ENCODE measurements at regions not wholly inside any gene's neighbourhood (a gene's known extent, or its start where the extent isn't known, plus 50 kb on each side); places are given as distances from the start of the nearest gene placed in this dataset.

- H3K27ac ChIP-seq = no peak overlapping the region
- 41 to 58% methylated on average over 8 of the region's 8 CpGs for WGBS, 2 donors
- ATAC-seq (no peak), DNase-seq (no peak)
- no peaks in the 10 kb centered on the region for H3K4me1 ChIP-seq
- no peaks in the 10 kb centered on the region for H3K9me3 ChIP-seq
- TF ChIP-seq POLR2A (IDR thresholded peaks at IDR 0.05) = no peak
- TF ChIP-seq CTCF (IDR thresholded peaks at IDR 0.05) = no peak
- H3K4me3 ChIP-seq = no peak overlapping the region
- no peaks in the 10 kb centered on the region for H3K36me3 ChIP-seq (replicated peaks in 1 of 2; ENCODE audit: insufficient read depth in 1 of 2, low read depth in 2 of 2)
- no peaks in the 10 kb centered on the region for H3K27me3 ChIP-seq
- intact Hi-C loops (cut with DNase I) = no loop called here
Measured at GRCh38 chr1:18015719-18016118, 91.9 kb upstream of the IGSF21 start.

GRCh38 chr1:18018366-18018765 is 89.2 kb upstream of the IGSF21 start:
- H3K36me3 ChIP-seq (replicated peaks in 1 of 2; ENCODE audit: insufficient read depth in 1 of 2, low read depth in 2 of 2) = no peaks in the 10 kb centered on the region
- ATAC-seq (no peak), DNase-seq (no peak)
- H3K9me3 ChIP-seq = no peaks in the 10 kb centered on the region
- no peaks in the 10 kb centered on the region for H3K27me3 ChIP-seq
- TF ChIP-seq POLR2A (IDR thresholded peaks at IDR 0.05) = no peak
- no peak for TF ChIP-seq CTCF (IDR thresholded peaks at IDR 0.05)
- no peaks in the 10 kb centered on the region for H3K4me1 ChIP-seq
- H3K4me3 ChIP-seq = no peak overlapping the region
- 46 to 52% methylated on average over 5 of the region's 5 CpGs for WGBS, 2 donors
- no peak overlapping the region for H3K27ac ChIP-seq
- intact Hi-C loops (cut with DNase I) = no loop called here

- Histone ChIP-seq H3K9me3 (no peaks in the 10 kb centered on the region), H3K27ac (no peak overlapping the region), H3K36me3 (replicated peaks in 1 of 2; ENCODE audit: insufficient read depth in 1 of 2, low read depth in 2 of 2) (no peaks in the 10 kb centered on the region), H3K4me3 (no peak overlapping the region), H3K27me3 (no peaks in the 10 kb centered on the region), H3K4me1 (no peaks in the 10 kb centered on the region)
- no peak for TF ChIP-seq POLR2A (IDR thresholded peaks at IDR 0.05)
- no peak for TF ChIP-seq CTCF (IDR thresholded peaks at IDR 0.05)
- WGBS, 2 donors = 24 to 31% methylated on average over 7 of the region's 7 CpGs
- intact Hi-C loops (cut with DNase I) = no loop called here
- no peak for DNase-seq
- ATAC-seq = no peak
Measured at GRCh38 chr1:18020021-18020817, 87.4 kb upstream of the IGSF21 start.

GRCh38 chr1:18021242-18021641 is 86.4 kb upstream of the IGSF21 start:
- Histone ChIP-seq H3K9me3 (no peaks in the 10 kb centered on the region), H3K27me3 (no peaks in the 10 kb centered on the region), H3K36me3 (replicated peaks in 1 of 2; ENCODE audit: insufficient read depth in 1 of 2, low read depth in 2 of 2) (no peaks in the 10 kb centered on the region), H3K4me3 (no peak overlapping the region), H3K4me1 (no peaks in the 10 kb centered on the region), H3K27ac (no peak overlapping the region)
- no peak for TF ChIP-seq CTCF (IDR thresholded peaks at IDR 0.05)
- TF ChIP-seq POLR2A (IDR thresholded peaks at IDR 0.05) = no peak
- no peak for ATAC-seq
- intact Hi-C loops (cut with DNase I) = no loop called here
- DNase-seq = no peak
- WGBS, 2 donors = 23 to 31% methylated on average over 5 to 6 of the region's 6 CpGs
